ENCODE measurements at regions not wholly inside any gene's neighbourhood (a gene's known extent, or its start where the extent isn't known, plus 50 kb on each side); places are given as distances from the start of the nearest gene placed in this dataset.

DNA sequence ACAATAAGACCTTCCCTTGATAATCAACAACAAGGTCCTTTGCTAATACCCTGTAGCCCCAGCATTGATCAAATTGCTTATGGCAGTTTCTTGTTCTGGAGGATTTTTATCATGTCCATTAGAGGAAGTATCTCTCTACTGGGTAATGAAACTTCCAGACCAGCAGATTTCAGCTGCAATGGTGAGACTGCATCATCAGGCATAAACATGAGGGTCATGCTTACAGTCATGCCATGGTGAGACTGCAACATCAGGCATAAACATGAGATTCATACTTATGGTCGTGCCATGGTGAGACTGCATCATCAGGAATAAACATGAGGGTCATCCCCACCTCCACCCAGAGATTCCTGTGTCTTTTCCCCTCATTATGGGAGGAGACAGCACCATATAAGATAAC, 129.0 kb upstream of the LIPC start:
- no peaks in the 10 kb centered on the region for H3K36me3 Mint-ChIP-seq (ENCODE audit: low read depth)
- Histone ChIP-seq H3K27me3 (ENCODE audit: control insufficient read depth, insufficient read depth, low read length, poor library complexity, severe bottlenecking) (no peaks in the 10 kb centered on the region), H3K36me3 (ENCODE audit: control insufficient read depth, insufficient read depth, low read length) (no peaks in the 10 kb centered on the region), H3K9ac (ENCODE audit: extremely low read depth, low read length, poor library complexity, severe bottlenecking) (no peak overlapping the region), H3K4me3 (ENCODE audit: low read length) (no peak overlapping the region), H3K27ac (ENCODE audit: low read depth, low read length) (no peak overlapping the region), H3K9me3 (ENCODE audit: control insufficient read depth, low read length) (no peaks in the 10 kb centered on the region), H3K4me1 (ENCODE audit: control insufficient read depth, insufficient read depth, low read length) (no peaks in the 10 kb centered on the region)
- peaks cover 4% of the 10 kb centered on the region for H3K9me3 Mint-ChIP-seq
- no peak overlapping the region for H3K4me3 Mint-ChIP-seq
- H3K27ac Mint-ChIP-seq, result no peak overlapping the region
- TF ChIP-seq, protein P1, sequence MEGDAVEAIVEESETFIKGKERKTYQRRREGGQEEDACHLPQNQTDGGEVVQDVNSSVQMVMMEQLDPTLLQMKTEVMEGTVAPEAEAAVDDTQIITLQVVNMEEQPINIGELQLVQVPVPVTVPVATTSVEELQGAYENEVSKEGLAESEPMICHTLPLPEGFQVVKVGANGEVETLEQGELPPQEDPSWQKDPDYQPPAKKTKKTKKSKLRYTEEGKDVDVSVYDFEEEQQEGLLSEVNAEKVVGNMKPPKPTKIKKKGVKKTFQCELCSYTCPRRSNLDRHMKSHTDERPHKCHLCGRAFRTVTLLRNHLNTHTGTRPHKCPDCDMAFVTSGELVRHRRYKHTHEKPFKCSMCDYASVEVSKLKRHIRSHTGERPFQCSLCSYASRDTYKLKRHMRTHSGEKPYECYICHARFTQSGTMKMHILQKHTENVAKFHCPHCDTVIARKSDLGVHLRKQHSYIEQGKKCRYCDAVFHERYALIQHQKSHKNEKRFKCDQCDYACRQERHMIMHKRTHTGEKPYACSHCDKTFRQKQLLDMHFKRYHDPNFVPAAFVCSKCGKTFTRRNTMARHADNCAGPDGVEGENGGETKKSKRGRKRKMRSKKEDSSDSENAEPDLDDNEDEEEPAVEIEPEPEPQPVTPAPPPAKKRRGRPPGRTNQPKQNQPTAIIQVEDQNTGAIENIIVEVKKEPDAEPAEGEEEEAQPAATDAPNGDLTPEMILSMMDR (conservative IDR thresholded peaks at IDR 0.05), result no peak
- peaks cover 2% of the 10 kb centered on the region for H3K27me3 Mint-ChIP-seq (ENCODE audit: insufficient read depth)
- no peak for DNase-seq
- H3K4me1 Mint-ChIP-seq, result peaks cover 7% of the 10 kb centered on the region
- 91% methylated on average over 1 of the region's 1 CpG; no CpG with 5 or more reads in 1 of the 2 experiments for WGBS, 2 experiments (ENCODE audit: insufficient coverage in 1 of 2, insufficient read length in 1 of 2)

DNA sequence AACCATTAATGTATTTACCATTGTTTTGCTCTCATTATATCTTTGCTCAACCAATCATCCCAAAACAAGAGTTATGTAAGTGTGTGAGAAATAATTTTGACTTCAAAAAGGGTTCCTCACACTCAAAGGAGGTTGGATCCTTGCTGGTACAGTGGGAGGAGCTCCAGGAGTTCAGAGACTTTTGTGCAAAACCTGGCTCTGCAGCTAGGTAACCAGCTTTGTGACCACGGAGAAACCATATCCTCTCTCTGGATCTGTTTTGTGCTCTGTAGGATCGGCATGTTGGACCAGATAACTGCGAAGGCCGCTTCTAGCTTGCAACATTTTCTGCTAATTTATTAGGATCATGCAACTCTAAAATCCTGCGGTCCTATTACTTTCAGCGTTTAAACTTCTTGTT, 128.6 kb upstream of the LIPC start:
- WGBS, 2 experiments (ENCODE audit: insufficient coverage in 1 of 2, insufficient read length in 1 of 2), result 94 to 97% methylated on average over 4 to 6 of the region's 6 CpGs
- Histone ChIP-seq H3K4me1 (ENCODE audit: control insufficient read depth, insufficient read depth, low read length) (no peaks in the 10 kb centered on the region), H3K27me3 (ENCODE audit: control insufficient read depth, insufficient read depth, low read length, poor library complexity, severe bottlenecking) (no peaks in the 10 kb centered on the region), H3K9me3 (ENCODE audit: control insufficient read depth, low read length) (no peaks in the 10 kb centered on the region), H3K27ac (ENCODE audit: low read depth, low read length) (no peak overlapping the region), H3K9ac (ENCODE audit: extremely low read depth, low read length, poor library complexity, severe bottlenecking) (no peak overlapping the region), H3K4me3 (ENCODE audit: low read length) (no peak overlapping the region), H3K36me3 (ENCODE audit: control insufficient read depth, insufficient read depth, low read length) (no peaks in the 10 kb centered on the region)
- peaks cover 2% of the 10 kb centered on the region for H3K27me3 Mint-ChIP-seq (ENCODE audit: insufficient read depth)
- H3K27ac Mint-ChIP-seq, result no peak overlapping the region
- H3K4me1 Mint-ChIP-seq, result peaks cover 7% of the 10 kb centered on the region
- no peak overlapping the region for H3K4me3 Mint-ChIP-seq
- H3K36me3 Mint-ChIP-seq (ENCODE audit: low read depth), result no peaks in the 10 kb centered on the region
- TF ChIP-seq, protein P1 (conservative IDR thresholded peaks at IDR 0.05), result no peak
- H3K9me3 Mint-ChIP-seq, result peaks cover 4% of the 10 kb centered on the region
- no peak for DNase-seq

DNA sequence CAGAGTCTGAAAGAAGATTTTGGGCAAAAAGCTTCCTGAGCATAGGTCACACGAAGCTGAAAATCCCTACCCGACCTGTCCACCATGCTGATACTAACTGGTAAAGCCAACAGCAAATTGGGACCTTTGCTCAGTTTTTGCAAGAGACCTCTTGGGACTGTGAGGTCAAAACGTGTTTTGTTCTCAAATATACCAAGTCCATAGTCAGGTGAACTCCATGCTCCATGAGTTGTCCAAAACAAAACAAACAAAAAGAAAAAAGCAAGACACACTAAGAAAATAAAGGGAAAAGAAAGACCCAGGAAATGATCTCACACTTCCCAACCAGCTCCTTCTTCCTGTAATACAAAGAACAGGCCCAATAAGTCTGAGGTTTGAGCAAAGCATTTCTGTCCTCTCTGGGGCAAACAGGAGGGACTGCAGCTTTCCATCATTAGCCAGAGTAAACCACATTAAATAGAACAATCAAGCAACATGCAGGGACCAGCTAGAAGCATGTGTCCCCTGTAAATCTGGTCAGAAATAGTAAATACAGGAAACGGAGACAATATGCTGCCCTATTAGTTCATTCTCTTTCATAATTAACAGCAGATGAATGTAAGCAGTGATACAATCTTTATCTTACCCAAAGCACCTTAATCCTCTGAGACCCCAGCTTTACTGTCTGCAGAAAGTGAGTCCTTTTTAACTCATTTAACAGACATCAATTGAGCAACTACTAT, 125.0 kb upstream of the LIPC start:
- no peaks in the 10 kb centered on the region for H3K36me3 Mint-ChIP-seq (ENCODE audit: low read depth)
- Histone ChIP-seq H3K4me1 (ENCODE audit: control insufficient read depth, insufficient read depth, low read length) (no peaks in the 10 kb centered on the region), H3K27me3 (ENCODE audit: control insufficient read depth, insufficient read depth, low read length, poor library complexity, severe bottlenecking) (no peaks in the 10 kb centered on the region), H3K36me3 (ENCODE audit: control insufficient read depth, insufficient read depth, low read length) (no peaks in the 10 kb centered on the region), H3K4me3 (ENCODE audit: low read length) (no peak overlapping the region), H3K9ac (ENCODE audit: extremely low read depth, low read length, poor library complexity, severe bottlenecking) (no peak overlapping the region), H3K27ac (ENCODE audit: low read depth, low read length) (peak overlapping the region; percentile 15), H3K9me3 (ENCODE audit: control insufficient read depth, low read length) (no peaks in the 10 kb centered on the region)
- no peak overlapping the region for H3K4me3 Mint-ChIP-seq
- H3K27me3 Mint-ChIP-seq (ENCODE audit: insufficient read depth), result peaks cover 2% of the 10 kb centered on the region
- H3K9me3 Mint-ChIP-seq, result no peaks in the 10 kb centered on the region
- TF ChIP-seq, protein P1 (conservative IDR thresholded peaks at IDR 0.05), result no peak
- H3K4me1 Mint-ChIP-seq, result peaks cover 7% of the 10 kb centered on the region
- WGBS, 2 experiments (ENCODE audit: insufficient coverage in 1 of 2, insufficient read length in 1 of 2), result 85 to 89% methylated on average over 3 to 4 of the region's 4 CpGs
- H3K27ac Mint-ChIP-seq, result no peak overlapping the region
- no peak for DNase-seq

Measured in endodermal cell (in vitro differentiated cells).